IPS-NIHi11 (cell line): ENCODE measurements at regions not wholly inside any gene's neighbourhood (a gene's known extent, or its start where the extent isn't known, plus 50 kb on each side); places are given as distances from the start of the nearest gene placed in this dataset.

ENCODE experiments used
- DNase-seq: peaks from one replicate; pipeline ENCODE4 v3.0.0; 2012; ENCODE audit warnings: mixed read lengths, low spot score

- no peak for DNase-seq
Measured at GRCh38 chr1:81618376-81618775, 182.4 kb upstream of the ADGRL2 start.

DNA sequence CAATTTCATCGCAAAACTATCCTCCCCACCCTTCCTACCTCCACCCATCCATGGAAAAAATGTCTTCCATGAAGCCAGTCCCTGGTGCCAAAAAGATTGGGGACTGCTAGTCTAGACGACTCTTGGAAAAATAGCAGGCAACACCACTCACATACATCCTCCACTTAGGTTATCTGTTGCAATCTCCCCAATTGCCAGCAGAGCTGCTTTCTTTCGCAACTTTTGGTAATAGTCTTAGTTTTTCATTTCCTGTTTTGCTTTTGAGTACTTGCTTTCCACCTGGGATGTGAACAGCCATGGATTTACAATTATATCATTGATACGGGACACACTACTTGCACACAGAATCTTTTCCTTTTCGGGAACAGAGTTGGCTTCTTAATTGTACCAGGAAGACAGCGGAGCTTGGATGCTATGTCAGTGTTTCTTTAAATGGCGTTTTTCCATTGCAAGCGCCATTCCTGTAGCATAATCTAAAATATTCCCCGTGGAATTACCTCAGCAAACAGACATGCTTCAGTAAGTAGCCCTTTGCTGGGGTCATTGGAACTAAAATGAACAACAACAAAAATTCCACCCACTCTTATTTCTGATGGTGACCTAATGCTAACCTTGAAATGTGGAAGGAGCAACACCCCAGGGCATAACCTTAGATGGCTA, 183.3 kb upstream of the ADGRL2 start:
- no peak for DNase-seq

DNA sequence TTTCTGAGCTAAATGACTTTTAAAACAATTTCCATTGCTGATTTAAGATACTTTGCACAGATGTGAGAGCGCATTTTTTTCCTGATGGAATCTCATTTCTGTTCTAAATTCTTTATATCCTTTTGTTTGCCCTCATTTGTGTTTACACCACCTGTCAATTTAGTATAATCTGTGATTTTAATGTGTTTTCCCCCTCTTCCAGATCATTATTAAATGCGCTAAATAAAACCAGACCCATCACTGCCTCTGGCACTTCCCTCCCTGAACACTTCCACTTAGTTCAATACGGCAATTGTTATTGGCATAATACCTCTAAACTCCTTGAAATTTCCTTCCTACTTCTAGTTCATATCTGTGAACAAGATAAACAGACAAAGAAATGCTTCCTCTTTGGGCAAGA, 186.9 kb upstream of the ADGRL2 start:
- DNase-seq, result no peak

DNA sequence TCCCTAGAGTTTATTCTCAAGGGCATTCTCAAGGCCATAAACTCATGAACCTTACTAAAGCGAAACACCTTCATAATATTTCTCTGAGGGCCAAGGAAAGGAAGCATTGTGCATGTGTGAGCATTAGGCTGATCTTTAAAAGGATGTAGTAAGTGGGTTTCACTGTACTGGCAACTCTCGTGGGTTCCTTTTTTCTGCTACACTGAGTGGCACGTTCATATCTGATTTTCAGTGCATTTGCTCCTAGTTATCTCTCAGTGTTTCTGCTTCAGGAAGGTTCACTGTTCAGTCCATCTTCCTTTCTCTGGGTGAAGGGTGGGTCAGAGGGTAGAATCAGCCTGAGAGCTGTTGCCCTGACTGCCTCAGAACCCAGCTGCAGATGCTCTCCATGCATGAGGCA, 192.8 kb upstream of the ADGRL2 start:
- no peak for DNase-seq

DNA sequence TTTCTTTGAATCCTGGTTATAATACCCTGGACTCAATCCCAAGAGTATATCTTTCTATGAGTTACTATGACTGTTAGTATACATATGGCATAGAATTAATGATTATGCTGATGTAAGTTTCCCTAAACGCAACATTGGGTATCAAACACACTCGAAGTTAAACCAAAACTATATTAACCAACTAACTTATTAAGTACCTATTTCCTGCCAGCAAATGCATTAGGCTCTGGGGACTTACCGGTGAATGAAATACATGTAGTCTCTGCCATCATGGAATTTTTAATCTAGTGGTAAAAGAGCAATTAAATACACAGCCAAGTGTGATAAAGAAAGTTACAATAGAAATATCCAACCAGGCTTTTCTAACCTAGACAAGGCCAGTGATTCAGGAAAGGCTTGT, 193.6 kb upstream of the ADGRL2 start:
- no peak for DNase-seq

DNA sequence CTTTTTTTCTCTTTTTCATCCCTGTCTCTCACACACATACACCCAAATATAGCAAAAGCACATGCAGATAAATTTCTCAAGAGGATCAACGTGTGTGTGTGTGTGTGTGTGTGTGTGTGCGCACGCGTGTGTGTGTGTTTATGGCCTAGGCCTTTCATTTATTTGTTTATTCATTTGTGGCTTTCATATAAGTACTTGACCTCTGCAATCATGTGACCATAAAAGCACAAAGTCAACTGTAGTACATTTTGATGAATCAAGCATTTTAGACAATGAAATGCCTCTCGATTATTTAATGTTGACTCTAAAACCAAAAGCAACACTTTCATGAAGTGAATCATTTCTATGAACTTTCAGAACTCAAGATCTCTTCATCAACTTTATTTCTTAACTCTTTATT, 194.1 kb upstream of the ADGRL2 start:
- DNase-seq, result no peak

DNA sequence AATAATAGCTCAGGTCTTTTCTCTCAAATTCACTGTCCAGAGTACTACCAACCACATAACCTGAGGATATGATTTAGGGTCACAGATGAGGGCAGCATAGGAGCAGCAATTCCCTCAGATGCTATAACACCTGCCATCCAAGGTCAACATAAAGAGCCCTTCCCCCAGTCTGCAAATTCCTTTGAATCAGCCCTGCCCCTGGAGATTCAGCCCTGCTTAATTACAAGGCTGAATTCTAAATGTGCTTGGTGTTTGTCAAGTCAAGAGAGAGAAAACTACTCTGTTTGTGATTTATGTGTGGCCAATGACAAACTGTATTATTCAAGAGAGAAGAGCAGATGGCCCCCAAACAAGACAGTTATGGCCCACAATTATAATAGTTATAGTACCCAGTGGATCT, 195.7 kb upstream of the ADGRL2 start:
- DNase-seq, result no peak

GRCh38 chr1:81600878-81601622, 199.7 kb upstream of the ADGRL2 start:
- no peak for DNase-seq

- DNase-seq, result no peak
Measured at GRCh38 chr1:81600363-81600762, 200.4 kb upstream of the ADGRL2 start.

DNA sequence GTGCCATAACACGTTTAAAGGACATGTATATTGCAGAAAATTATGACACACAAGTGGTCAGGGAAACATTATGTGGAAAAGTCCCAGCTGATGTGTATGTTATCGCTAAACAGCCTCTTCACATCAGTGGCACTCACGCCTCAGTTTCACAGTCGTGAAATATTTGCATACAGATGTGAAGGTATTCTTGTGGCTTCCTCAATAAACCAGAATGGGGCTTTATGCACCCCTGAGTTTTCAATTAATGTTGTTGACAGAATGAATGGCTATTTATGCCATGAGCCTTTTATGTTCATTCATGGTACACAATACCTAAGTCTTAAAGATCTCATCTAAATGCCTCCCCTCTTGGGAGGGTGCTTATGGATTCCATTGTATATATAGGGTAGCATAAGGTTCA, 202.1 kb upstream of the ADGRL2 start:
- no peak for DNase-seq

GRCh38 chr1:81597720-81598426, 202.9 kb upstream of the ADGRL2 start:
- DNase-seq, result no peak

DNA sequence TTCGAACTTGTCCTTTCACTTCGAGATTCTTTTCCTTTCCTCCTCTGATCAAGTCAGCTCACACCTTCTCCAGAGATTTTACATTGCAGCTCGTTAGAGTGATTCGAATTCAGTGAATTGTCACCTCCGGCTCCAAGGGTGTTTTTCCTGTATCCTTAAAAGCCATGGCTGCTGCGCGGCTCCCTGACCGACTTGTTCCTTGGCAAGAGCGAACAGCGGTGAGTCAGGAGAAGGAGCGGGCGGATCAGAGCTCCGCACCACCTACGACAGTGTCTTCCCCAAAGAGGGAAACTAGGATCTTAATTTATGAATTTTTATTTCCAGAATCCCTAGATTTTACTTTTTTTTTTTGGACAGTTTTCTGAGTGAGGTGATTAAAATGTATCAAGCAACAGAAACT, 204.4 kb upstream of the ADGRL2 start:
- DNase-seq, result no peak

DNA sequence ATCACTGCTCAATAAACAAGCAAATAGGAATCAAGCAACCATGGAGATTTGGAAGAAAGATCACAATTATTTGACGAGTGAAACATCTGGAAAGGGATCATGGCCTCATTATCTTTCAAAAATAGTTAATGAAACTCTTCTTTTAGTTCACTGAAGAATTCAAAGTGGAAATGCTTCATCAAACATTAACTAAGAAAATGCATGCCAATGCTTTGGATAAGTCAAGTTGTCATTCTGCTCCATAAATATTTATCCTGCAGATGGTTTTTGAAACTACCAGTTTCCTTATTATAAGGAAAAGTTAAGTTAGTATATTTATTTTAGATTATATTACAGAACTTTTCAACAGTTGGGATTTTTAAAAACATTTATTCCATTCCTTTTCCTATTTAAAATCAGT, 206.5 kb upstream of the ADGRL2 start:
- DNase-seq, result no peak

DNA sequence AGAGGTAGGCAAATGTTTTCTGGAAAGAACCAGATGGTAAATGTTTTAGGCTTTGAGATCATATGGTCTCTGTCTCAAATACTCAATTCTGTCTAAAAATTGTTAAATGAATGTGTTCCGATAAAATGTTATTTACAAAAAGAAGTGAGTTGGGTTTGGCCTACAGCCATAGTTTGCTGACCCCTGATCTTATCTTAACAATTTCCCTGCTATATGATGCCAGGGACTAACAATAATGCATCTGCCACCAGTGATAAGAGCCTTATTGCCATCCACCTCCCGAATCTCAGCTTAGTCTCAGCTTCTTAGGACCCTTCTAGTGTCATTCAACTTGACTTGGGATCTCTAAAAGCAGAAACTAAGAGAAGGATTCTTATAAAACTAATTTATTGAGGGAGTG, 208.5 kb upstream of the ADGRL2 start:
- DNase-seq, result no peak

GRCh38 chr1:81590171-81590570, 210.6 kb upstream of the ADGRL2 start:
- DNase-seq, result no peak

DNA sequence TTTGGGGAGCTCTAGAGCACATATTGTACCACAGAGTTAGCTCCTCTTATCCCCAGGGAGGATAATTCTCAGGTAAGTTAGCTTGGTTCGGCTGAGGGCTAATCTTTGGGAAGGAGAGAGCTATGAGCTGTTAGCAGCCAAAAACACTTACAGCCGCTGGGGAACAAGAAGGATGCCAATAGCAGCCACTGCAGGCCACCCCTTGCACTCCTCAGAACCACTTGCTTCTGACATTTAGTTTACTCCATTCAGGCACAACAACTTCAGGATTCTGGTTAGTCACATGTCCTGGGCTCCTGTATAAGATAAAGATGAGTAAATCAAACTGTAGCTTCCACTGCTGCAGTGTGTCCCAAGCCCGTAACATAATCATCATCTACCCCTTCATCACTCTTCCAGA, 212.6 kb upstream of the ADGRL2 start:
- DNase-seq, result no peak

DNA sequence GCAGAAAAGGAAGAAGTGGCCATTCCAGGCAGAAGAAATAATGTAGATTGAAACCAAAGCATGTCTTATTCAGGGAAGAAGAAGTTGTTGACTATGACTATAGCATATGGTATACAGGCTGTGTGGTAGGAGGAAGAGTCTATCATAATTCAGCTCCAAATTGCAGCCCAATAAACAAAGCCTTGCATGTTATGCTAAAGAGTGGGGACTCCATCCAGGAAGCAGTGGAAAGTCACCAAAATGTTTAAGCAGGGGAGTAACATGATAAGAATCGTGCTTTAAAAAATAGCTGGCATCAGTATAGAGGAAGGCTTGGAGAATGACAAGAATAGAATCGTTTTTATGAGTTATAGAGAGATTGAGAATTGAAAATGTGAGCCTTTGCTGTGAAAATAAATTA, 213.3 kb upstream of the ADGRL2 start:
- DNase-seq, result no peak

DNA sequence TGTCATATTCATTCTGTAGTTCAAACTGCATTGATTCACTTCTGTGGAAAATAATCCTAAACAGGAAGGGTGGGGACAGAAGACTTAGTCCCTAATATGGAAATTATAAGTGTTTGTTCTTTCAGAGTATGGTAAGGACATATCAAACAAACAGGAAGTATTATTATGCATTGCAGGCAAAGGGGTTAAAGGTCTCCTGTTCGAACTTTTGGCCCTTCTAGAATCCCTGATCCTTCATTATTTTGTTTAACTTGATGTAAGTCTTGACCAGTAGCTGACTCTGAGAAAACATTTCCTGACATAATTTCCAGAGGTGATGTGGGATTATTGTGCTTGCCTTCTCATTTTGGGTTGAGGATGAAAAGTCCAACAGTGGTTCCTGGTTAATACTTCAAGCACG, 215.4 kb upstream of the ADGRL2 start:
- no peak for DNase-seq

GRCh38 chr1:81584398-81584797, 216.3 kb upstream of the ADGRL2 start:
- no peak for DNase-seq

DNA sequence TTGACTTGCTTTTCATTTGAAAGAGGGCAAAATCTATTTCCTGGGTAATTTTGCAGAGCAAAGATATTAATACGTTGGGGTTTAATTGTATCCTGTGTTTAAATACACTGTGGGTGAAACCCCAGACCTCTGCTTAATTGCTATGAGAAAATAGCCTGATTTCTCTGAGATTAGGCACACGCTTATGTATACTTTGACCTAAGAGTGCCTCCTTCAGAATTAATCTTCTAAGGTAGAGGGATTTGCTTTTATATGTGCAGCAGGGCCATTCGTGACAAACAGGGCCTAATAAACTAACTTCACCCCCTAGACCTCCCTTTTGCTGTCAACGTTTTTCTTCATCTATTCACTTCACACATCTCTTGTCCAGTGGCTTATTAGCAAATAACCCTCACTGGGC, 216.9 kb upstream of the ADGRL2 start:
- DNase-seq, result no peak

DNA sequence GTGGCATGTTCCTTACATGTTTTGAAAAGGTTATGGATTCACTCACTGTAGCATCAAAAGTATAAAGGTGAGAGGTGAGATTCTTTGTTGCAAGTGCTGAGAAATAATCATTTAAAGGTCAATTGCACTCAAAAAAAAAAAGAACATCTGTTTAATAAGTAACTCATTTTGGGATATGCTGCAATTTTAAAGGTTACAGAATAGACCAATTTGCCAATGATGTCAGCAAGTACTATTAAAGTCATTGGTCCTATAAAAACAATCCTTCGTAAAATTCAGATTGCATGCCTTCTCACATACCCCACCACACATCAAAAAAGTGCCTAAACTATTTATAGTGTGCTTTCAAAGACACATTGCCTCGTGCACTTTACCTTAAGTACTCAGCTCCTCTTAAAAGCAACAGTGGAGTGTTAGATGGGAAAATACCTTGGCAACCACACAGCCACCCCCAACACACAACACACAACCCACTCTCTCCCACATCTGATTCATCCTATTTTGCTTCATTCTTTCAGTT, 218.2 kb upstream of the ADGRL2 start:
- DNase-seq, result no peak

DNA sequence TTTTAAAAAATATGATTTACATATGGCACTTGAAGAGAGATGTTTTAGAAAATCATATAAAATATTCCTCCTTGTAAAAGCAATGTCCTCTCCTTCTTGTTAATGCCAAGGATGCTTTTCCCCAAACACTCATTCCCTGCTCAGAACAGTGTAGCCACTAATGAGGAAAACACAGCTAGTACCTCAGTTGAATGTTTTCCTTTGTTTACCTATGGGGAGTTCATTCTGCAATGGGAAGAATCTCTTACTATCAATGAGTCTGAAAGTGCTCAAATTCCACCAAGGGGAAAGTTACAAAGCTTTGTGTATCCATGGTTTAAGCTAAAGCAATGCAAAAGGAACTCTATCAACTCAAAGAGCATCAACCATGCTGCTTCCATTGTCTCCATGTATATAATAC, 221.9 kb upstream of the ADGRL2 start:
- no peak for DNase-seq

- no peak for DNase-seq
Measured at GRCh38 chr1:81577004-81577697, 223.6 kb upstream of the ADGRL2 start.
